NCI-H82 treated with DMSO at 0.1 percent for 48 hours (cell line): ENCODE measurements at regions not wholly inside any gene's neighbourhood (a gene's known extent, or its start where the extent isn't known, plus 50 kb on each side); places are given as distances from the start of the nearest gene placed in this dataset.

Experiments
- DNase-seq: peaks from one replicate; lab custom pipeline; 2025; ENCODE audit not compliant: unreplicated experiment; lab: John Stamatoyannopoulos, UW

- DNase-seq = peak; percentile 22
Measured at GRCh38 chr9:87781331-87781730, 55.4 kb downstream of the CTSL start.

GRCh38 chr9:87783180-87783579, 57.3 kb downstream of the CTSL start:
- no peak for DNase-seq

GRCh38 chr9:87785315-87785970, 59.5 kb downstream of the CTSL start:
- peak; percentile 54 for DNase-seq

- no peak for DNase-seq
Measured at GRCh38 chr9:87786423-87786822, 60.5 kb downstream of the CTSL start.

GRCh38 chr9:87786876-87787275, 61.0 kb downstream of the CTSL start:
- no peak for DNase-seq

GRCh38 chr9:87787735-87788134, 61.8 kb downstream of the CTSL start:
- DNase-seq = no peak

- no peak for DNase-seq
Measured at GRCh38 chr9:87792831-87793288, 66.9 kb downstream of the CTSL start.

GRCh38 chr9:87793292-87793691, 67.4 kb downstream of the CTSL start:
- DNase-seq = no peak

GRCh38 chr9:87795178-87795577, 69.3 kb downstream of the CTSL start:
- no peak for DNase-seq

GRCh38 chr9:87796196-87796595, 70.3 kb downstream of the CTSL start:
- DNase-seq = no peak

GRCh38 chr9:87798261-87798833, 72.4 kb downstream of the CTSL start:
- no peak for DNase-seq

GRCh38 chr9:87799503-87799902, 73.6 kb downstream of the CTSL start:
- DNase-seq = no peak

GRCh38 chr9:87800456-87800855, 74.5 kb downstream of the CTSL start:
- no peak for DNase-seq

- no peak for DNase-seq
Measured at GRCh38 chr9:87801013-87801412, 75.1 kb downstream of the CTSL start.

- no peak for DNase-seq
Measured at GRCh38 chr9:87803166-87803565, 77.2 kb downstream of the CTSL start.

- no peak for DNase-seq
Measured at GRCh38 chr9:87803623-87804345, 77.9 kb downstream of the CTSL start.

- no peak for DNase-seq
Measured at GRCh38 chr9:87805259-87805658, 77.4 kb upstream of the SPATA31E1 start.

GRCh38 chr9:87810008-87810407, 72.7 kb upstream of the SPATA31E1 start:
- no peak for DNase-seq

GRCh38 chr9:87810679-87811178, 71.9 kb upstream of the SPATA31E1 start:
- DNase-seq = no peak

GRCh38 chr9:87812375-87813118, 70.1 kb upstream of the SPATA31E1 start:
- DNase-seq = no peak

GRCh38 chr9:87813119-87813463, 69.6 kb upstream of the SPATA31E1 start:
- DNase-seq = no peak
